ENCODE measurements at regions not wholly inside any gene's neighbourhood (a gene's known extent, or its start where the extent isn't known, plus 50 kb on each side); places are given as distances from the start of the nearest gene placed in this dataset.

GRCh38 chr2:8581601-8582041 is 100.2 kb upstream of the ID2 start:
- Mint-ChIP-seq H3K4me1 (peaks cover 66% of the 10 kb centered on the region), H3K9me3 (peaks cover 2% of the 10 kb centered on the region), H3K27me3 (peaks cover 5% of the 10 kb centered on the region), H3K36me3 (ENCODE audit: low read depth) (no peaks in the 10 kb centered on the region), H3K4me3 (no peak overlapping the region), H3K27ac (no peak overlapping the region)
- DNase-seq = no peak
- ChIA-PET POLR2A (no interaction called here), CTCF (no interaction called here)
- intact Hi-C loops (cut with micrococcal nuclease) = loop anchor here (2.0 kb wide), 3 partner anchors 99 to 279 kb away; no protein-coding TSS in a partner anchor
- no peak for TF ChIP-seq CTCF (IDR thresholded peaks at IDR 0.05)
- ATAC-seq (ENCODE audit: low read depth) = no peak

GRCh38 chr2:8582191-8582590 is 99.7 kb upstream of the ID2 start:
- POLR2A ChIA-PET = no interaction called here
- H3K36me3 Mint-ChIP-seq (ENCODE audit: low read depth) = no peaks in the 10 kb centered on the region
- intact Hi-C loops (cut with micrococcal nuclease) = loop anchor here (2.0 kb wide), 3 partner anchors 99 to 279 kb away; no protein-coding TSS in a partner anchor
- no peaks in the 10 kb centered on the region for H3K9me3 Mint-ChIP-seq
- TF ChIP-seq CTCF (IDR thresholded peaks at IDR 0.05) = no peak
- CTCF ChIA-PET = no interaction called here
- H3K4me1 Mint-ChIP-seq = peaks cover 60% of the 10 kb centered on the region
- peaks cover 6% of the 10 kb centered on the region for H3K27me3 Mint-ChIP-seq
- DNase-seq (no peak), ATAC-seq (ENCODE audit: low read depth) (no peak)
- no peak overlapping the region for H3K27ac Mint-ChIP-seq
- no peak overlapping the region for H3K4me3 Mint-ChIP-seq

GRCh38 chr2:8582651-8583399 is 99.0 kb upstream of the ID2 start:
- POLR2A ChIA-PET = interaction anchor here (0.7 to 3.3 kb wide), 4 partner anchors 8 to 99 kb away, joined by 3 to 16 read pairs (median 5); partner anchors contain the start of gene ID2
- no peak for TF ChIP-seq CTCF (IDR thresholded peaks at IDR 0.05)
- H3K27me3 Mint-ChIP-seq = peaks cover 10% of the 10 kb centered on the region
- DNase-seq = no peak
- H3K27ac Mint-ChIP-seq = no peak overlapping the region
- no peaks in the 10 kb centered on the region for H3K36me3 Mint-ChIP-seq (ENCODE audit: low read depth)
- intact Hi-C loops (cut with micrococcal nuclease) = loop anchor here (1.0 to 2.0 kb wide), 4 partner anchors 40 to 280 kb away; no protein-coding TSS in a partner anchor
- H3K4me3 Mint-ChIP-seq = peak overlapping the region; percentile 50
- H3K9me3 Mint-ChIP-seq = no peaks in the 10 kb centered on the region
- H3K4me1 Mint-ChIP-seq = peaks cover 55% of the 10 kb centered on the region
- ATAC-seq (ENCODE audit: low read depth) = no peak
- CTCF ChIA-PET = no interaction called here

- ATAC-seq (ENCODE audit: low read depth) (peak; percentile 94), DNase-seq (peak; percentile 80)
- Mint-ChIP-seq H3K9me3 (no peaks in the 10 kb centered on the region), H3K36me3 (ENCODE audit: low read depth) (no peaks in the 10 kb centered on the region), H3K4me3 (peak overlapping the region; percentile 64), H3K27ac (peak overlapping the region; percentile 27), H3K27me3 (peaks cover 18% of the 10 kb centered on the region), H3K4me1 (peaks cover 47% of the 10 kb centered on the region)
- POLR2A ChIA-PET = interaction anchor here (0.7 to 3.3 kb wide), 5 partner anchors 9 to 98 kb away, joined by 3 to 16 read pairs (median 5); partner anchors contain the start of gene ID2
- TF ChIP-seq CTCF (IDR thresholded peaks at IDR 0.05) = no peak
- CTCF ChIA-PET = no interaction called here
- intact Hi-C loops (cut with micrococcal nuclease) = loop anchor here (1.0 to 2.0 kb wide), 4 partner anchors 40 to 281 kb away; no protein-coding TSS in a partner anchor
Measured at GRCh38 chr2:8583400-8584173, 98.3 kb upstream of the ID2 start.

Data from activated B cell treated with CpG ODN at 0.5 μM for 24 hours (primary cell).